ENCODE measurements at regions not wholly inside any gene's neighbourhood (a gene's known extent, or its start where the extent isn't known, plus 50 kb on each side); places are given as distances from the start of the nearest gene placed in this dataset.
"Not testable (repeated sequence)": the region's sequence is repeated elsewhere in the genome, so short reads cannot be mapped to it uniquely, and the experiment has no call there.

DNA sequence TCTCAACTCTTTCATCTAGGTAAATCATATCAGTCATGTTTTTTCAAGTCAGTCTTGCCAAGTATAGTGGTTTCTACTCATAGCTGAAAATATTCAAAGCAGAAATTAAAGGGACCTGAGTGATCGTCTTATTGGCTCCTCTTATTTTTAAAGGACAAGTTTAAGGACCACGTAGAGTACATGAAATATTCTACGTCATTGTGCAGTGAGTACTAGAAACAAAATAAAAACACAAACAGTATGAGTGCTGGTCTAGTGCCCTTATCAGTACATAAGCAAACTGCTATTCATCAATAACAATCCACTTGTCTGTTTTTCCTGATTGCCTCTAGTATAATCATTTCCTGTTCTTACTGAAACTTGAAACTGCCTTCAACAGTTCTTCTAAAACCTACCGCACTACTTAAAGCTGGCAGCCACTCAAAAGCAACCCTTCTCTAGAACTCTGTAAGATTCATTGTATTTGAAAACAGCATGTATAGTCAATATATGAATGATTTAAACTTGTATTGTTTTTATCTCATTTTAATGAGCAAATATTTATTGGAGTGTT, 853.7 kb downstream of the TAF11L14 start:
- no peak for DNase-seq

DNA sequence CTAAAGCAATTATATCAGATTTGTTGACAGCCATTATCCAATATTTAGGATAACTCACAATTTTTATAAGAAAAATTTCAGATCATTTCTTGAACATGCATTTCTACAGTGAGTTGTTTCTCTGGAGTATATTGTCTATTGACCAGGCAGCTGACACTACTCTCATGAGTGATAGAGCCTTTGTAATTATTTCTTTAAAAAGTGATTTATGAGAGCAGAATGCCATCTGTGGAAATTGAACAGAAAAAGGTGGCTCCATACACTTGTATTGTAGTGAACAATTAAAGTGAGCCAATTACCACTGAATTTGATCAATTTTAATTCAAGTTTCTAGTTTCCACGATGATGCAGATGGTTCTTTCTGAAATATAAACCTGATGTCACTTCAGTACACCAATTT, 855.4 kb downstream of the TAF11L14 start:
- DNase-seq = no peak

DNA sequence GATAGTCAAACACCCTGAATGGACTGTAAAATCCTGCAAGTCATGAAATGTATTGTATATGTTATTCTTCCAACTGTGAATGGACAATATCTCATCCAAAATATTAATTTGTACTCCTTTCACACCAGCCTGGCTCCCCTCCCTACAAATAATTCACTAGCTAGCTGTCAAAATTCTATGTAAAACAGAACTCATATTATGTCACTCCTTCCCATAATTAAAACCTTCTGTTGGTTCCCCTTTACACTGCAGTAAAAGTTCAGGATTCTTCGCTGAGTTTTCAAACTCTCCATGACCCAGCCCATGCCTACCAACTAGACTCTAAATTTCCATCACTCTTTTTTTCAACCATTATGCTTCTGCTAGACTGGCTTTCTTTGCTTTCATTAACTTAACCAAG, 857.1 kb downstream of the TAF11L14 start:
- DNase-seq = no peak

DNA sequence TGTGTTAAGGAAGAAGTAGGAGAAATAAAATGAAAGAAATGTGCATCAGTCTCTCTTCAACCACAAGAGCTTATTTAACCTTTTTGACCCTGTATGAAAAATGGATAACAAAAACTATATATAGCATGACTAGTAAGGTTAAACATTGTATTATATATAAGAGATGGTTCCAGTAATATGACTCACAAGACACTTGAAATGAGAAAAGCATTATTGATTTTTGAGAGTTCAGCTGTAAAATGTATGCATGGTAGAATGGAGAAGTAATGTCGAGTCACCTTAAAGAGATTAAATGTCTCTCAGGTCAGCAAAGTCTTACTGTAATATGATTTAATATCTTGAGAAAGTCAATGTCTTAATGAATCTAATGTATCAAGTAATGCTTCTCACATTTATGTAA, 860.9 kb downstream of the TAF11L14 start:
- no peak for DNase-seq

DNA sequence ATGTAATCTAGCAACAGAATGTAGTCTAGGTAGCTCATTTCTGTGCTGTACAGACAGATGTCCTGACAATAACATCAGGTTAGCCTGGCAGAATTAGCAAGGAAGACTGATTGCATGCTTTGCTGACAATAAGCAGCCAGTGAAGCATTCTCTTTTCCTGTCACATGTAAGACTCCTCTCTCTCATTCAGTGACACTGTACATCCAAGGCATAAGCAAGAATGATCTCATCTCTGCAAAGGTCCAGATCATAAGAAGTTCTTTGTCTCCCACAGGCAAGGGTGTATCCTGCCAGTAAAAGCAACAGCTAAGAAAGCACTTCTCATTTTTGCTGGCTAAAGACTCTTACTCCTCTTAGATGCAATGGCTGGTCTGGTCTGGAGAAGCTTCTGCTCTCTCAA, 861.8 kb downstream of the TAF11L14 start:
- no peak for DNase-seq

DNA sequence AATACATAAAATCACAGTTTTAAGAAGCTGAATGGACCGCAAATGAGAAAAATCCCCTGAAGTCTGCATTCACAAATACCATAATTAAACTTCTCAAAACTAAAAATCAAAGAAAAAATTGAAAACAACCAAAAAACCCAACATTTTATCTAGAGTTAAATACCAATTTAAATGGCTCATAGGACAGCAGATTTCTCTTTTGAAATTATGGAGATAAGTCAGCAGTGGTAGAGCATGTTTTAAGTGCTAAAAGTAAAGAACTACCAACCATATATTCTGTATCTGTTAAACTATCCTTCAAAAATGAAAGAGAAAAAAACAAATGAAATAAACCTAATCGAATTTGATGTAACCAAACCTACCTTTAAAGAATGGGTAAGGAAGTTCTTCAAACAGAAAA, 862.8 kb downstream of the TAF11L14 start:
- no peak for DNase-seq

DNA sequence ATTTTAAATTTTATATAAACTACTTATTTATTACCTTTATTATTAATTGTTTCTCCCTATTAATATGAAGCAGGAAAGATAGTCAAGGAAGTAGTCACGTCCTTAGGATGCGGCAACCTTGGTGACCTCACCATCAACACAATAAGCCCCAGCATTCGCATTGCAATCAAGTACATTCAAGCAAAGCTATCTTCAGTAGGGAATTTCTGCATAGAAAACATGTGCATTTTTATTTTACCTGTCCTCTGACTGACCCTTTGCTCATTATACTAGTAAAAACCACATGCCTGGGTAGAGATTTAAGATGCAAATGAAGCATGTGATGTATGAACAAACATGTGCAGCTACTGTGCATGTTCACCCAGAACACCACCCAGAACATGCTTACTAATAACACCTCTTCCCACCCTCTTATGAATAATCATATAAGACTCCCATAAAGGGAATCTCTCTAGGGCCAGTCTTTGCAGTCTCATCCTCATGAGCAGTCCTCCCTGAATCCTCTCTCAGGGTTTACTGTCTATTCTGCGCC, 869.6 kb downstream of the TAF11L14 start:
- DNase-seq = no peak

DNA sequence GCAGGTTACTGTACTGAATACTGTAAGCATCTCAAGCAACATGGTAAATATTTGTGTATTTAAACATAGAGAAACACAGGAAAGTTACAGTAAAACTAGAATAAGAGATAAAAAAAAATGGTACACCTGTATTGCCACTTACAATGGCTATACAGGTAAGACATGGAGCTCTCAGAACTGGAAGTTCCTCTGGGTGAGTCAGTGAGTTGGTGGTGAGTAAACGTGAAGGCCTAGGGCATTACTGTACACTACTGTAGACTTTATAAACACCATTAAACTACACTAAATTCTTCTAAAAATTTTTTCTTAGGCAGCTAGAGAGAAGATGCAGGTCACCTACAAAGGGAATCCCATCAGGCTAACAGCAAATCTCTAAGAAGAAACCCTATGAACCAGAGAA, 872.9 kb downstream of the TAF11L14 start:
- no peak for DNase-seq

DNA sequence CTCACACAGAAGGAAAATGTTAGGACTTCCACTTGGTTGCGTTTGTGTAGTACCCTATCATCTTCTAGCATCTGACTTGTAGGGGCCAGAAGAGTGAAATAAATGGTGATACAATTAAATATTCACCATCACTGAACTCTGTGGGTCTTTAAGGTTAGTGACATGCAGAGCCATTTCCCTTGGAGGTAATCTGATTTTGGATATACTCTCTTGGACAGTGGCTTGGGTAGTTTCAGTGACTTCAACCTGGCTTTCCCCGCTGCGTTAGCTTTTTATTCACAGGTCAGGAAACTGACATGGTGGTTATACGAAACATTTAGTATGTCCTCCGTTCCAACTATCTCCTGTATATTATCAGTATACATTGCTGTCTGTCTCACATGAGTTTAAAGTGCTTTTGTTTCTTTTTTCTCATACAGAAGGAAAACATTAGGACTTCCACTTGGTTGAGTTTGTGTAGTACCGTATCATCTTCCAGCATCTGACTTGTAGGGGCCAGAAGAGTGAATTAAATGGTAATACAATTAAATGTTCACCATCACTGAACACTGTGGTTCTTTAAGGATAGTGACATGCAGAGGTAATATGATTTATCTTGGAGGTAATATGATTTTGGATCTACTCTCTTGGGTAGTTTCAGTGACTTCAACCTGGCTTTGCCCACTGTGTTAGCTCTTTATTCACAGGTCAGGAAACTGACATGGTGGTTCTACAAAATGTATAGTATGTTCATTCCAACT, 883.6 kb downstream of the TAF11L14 start:
- DNase-seq = no peak

DNA sequence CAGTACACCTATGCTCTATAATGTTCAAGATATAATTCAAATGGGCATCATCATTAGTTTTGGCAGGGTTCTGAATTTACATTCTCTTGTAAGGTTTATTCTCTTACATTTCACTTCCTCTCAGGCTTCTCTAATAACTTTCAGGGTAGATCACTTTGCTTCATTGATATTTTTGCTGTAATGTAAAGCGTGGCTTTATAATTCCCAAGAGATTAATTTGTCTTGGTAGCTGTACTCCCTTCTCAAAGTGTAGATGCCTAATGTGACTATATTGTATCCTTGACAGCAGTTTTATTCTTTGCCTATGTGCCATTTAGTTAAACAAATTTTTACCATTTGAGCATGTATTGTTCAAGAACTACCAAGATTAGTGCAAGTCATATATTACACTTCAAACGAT, 889.1 kb downstream of the TAF11L14 start:
- DNase-seq = no peak

DNA sequence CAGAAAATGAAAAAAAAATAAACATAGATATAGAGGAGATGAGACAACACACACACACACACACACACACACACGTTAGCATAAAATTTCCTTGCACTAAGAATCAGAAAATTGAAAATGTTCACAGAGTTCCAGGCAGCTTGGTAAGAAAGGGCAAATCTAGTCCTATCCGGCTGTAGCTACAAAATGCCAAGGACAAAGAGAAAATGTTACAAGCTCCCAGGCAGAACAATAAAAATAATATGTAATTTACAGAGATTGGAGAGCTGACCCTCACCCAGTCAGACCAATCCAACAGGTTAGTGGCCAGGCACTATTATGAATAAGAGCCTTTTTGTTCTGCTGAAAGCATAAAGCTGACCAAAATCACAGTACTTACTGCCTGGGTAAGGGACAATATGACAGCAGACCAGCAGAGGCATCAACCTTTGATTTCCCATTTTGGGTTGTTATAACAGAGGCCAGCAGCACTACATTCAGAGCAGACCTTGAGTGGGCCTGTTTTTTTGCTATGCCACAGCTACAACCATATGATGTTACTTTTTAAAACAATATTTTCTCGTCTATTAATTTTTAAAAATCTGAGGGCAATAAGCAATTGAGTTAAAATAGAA, 892.6 kb downstream of the TAF11L14 start:
- no peak for DNase-seq

DNA sequence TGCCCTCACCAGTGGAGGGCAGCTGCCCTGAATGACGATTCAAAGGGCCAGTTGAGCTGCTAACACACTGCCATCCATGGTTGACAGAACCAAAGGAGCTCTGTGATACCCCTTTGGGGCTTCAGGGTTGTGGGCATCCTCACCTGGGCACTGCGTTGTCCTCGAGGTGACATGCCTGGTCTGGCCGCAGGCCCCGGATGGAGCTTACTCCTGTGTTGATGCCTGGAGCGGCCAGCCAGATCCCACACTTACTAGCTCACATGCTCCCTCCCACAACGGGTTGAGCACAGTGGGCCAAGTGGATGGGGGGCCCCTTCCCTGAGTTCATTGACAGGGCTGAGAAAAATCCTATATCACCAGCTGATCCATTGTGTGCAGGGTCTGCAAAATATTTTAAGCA, 898.9 kb downstream of the TAF11L14 start:
- no peak for DNase-seq

DNA sequence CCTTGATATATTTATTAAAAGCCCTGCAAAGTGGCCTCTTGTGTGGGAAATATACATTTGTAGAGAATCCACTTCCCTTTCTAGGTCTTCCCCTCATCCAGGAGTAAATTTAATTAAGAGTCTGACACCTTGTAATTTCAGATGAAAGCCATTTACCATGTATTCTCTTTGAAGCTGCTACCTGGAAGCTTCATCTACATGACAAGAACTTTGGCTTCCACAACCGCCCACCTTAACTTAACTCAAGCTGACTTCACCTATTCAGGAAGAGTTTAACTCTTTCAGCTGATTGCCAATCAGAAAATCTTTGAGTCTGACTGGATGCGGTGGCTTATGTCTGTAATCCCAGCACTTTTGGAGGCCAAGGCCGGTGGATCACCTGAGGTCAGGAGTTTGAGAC, 899.9 kb downstream of the TAF11L14 start:
- no peak for DNase-seq

DNA sequence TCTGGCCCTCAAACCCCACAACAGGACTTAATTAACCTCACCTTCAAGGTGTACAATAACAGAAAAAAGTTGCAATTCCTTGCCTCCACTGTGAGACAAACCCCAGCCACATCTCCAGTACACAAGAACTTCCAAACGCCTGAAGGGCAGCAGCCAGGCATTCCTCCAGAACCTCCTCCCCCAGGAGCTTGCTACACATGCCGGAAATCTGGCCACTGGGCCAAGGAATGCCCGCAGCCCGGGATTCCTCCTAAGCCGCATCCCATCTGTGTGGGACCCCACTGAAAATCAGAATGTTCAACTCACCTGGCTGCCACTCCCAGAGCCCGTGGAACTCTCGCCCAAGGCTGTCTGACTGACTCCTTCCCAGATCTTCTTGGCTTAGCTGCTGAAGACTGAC, 901.5 kb downstream of the TAF11L14 start:
- DNase-seq = not testable (repeated sequence)

DNA sequence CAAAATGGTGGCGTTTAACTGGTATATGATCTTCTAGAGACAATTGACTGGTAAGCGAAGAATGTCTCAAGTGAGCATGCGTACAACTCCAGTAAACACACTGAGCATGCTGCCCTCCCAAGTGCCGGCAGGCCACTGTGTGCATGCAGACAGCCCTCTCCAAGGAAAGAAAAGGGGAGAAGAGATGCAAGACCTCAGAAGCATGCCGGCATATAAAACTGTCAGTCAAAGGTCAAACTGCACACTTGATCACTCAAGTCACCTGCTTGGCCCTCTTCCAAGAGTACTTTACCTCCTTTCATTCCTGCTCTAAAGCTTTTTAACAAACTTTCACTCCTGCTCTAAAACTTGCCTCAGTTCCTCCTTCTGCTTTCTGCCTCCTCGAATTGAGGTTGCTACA, 910.2 kb downstream of the TAF11L14 start:
- no peak for DNase-seq

DNA sequence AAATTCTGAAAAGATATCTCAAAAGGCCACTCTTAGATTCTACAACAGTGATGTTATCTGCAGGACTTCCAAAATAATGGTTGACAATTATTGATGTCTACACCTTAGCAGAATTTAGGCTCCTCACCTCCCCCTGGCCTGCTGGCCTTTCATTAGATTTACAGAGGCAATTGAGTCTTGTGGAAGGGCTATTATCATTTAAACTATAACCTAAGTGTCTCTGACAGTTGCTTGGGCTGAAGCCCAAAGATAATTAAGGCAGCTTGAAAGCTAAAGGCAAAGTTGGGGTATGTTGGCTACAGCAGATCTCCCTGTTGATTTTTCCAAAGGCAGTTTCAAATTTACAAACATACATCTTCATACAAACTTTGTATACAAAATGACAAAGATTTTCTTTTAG, 912.3 kb downstream of the TAF11L14 start:
- no peak for DNase-seq

DNA sequence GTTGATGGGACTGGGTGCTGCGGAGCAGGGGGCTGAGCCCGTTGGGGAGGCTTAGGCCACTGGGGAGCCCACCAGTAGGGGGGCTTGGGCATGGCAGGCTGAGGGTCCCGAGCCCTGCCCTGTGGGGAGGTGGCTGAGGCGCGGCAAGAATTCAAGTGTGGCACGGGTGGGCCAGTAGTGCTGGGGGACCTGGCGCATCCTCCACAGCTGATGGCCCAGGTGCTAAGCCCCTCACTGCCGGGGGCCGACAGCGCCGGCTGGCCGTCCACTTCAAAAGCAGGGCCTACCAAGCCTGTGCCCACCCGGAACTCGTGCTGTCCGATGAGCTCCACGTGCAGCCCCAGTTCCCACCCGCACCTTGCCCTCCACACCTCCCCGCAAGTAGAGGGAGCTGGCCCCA, 917.5 kb downstream of the TAF11L14 start:
- DNase-seq = no peak

DNA sequence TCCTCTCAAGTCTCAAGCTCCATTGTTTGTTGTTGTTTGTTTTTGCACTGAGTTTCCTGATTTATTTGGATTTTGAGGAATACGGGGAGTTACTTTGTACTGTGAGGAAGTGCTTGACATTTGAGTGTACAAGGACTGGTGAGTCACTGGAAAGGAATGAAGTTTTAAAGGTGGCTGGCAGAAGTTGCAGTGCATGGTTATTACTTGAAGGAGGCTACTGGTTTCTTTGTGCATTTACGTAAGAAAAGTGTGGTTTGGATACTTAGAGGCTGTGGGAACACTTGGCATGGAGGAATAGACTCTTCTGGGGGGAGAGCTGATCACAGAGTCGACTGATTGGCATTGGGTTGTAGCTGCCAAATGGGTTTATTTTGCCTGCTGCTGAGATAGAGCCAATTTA, 919.0 kb downstream of the TAF11L14 start:
- DNase-seq = peak; percentile 3

DNA sequence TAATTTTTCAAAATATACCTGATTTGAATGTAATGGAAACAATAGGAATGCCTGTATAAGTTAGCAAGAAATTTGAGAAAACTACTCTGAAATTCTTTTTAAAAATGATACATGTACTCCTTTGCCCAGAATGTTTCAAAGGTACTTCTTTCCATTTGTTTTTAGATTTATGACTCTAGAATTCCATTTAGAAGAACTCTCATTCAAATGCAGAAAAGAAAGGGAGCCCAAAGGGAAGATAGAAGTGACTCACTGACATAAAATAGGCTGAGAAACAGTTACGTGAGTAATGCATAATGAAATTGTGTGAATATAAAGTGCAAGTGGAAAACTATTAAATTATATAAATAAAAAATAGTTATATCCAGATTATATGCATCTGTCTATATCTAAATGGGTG, 926.3 kb downstream of the TAF11L14 start:
- no peak for DNase-seq

DNA sequence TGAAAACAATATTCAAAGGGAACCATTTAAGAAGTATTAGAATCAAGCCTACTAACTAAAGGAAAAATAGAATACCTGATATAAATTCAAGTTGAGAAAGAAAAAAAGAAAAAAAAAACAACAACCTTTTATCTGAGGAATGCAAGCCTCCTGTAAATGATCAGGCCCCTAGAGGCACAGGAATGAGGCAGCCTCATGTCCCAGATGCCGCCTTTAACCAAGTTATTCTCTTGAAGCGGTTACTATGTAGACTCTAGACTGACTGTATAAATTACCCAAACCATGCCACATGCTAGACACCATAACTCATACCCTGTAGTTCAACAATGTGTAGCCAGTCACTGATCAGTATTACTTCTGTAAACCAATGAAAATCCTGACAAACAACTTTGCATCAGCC, 929.6 kb downstream of the TAF11L14 start:
- DNase-seq = no peak

DNA sequence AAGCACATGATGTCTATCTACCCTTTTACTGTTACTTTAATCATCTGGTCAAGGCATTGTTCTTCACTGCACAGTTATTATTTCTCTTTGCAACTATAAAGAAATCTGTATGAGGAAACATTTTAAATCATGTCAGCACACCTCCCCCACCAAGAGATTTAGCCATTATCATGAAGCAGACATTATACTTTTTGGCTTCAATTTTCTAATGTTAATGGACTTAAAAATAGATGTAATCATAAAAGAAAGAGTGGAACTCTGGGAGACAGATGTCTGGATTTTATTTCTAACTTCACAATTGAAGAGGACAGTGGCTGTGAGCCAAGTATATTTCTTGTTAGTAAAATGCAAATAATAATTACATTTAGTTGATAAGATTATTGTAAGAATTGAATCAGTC, 932.4 kb downstream of the TAF11L14 start:
- no peak for DNase-seq

DNA sequence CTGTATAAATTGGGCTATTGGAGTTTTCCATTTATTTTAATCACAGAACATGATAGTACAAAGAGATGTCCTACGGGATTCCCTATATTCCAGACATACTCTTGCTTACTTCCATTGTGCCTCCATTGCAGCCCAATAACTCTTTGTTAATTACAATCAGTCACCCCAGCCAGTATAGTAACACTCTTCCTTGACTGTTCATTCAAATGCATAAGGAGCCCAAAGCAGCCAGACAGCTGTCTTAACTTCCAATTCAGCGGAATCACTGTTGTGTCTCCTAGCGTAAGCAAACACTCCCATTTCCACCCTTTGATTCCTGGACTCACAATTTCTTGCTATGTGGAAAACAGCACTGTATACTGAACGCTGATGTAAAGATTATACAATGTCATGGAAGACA, 942.3 kb downstream of the TAF11L14 start:
- DNase-seq = no peak

DNA sequence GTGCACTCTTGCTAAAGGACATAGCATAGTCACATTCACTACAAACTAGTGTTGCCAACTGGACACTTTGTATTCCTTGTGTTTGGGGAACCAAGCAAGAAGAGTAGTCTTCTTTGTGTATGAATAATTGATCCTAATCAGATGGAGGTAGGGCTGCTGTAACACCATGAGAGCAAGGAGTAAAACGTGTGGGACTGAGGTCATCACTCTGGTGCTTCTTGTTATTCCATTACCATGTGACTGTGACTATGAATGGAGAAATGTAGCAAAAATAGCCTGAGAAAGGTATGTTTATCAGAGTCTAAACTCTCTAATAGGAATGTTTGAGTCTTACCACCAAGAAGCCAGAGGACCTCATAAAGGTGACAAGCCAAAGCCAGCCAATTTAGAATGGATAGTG, 966.9 kb downstream of the TAF11L14 start:
- no peak for DNase-seq

DNA sequence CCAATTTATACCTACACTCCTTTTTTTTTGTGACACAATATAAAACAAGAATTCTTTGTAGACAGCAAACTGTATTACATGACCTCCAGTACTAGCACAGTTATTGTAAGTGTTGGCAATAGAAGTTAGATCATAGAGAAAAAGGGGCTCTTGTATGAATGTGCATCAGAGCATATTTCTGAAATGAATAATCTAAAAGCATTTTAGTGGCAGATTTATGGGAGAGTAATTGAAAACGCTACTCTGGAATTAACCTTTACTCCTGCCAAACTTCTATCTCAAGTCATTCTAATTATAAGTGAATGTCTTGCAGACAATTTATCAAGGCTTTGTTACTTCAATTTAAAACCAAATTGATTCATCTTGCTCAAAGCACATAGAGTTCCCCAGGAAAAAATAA, 968.1 kb downstream of the TAF11L14 start:
- no peak for DNase-seq

DNA sequence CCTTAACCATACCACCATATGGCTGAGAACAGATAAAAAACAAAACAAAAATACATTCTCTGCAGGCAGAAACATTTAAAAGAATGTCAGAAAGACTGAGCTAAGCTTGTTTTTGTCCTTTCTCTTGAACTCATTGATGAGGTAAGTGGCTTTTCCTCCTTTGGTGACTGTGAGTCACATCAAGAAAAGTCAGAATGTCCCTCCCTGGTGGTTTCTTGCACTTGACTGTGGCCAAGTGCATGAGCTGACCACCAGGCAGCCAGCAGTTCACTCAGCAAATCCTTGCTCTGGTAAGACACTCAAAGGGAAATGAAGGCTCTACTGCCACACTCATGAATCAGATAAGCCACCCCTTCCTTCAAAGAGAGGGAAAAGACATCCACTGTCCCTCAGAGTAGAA, 970.9 kb downstream of the TAF11L14 start:
- DNase-seq = no peak

All from EL (cell line).